Activated T-helper 1 cell treated with anti-CD3 and anti-CD28 coated beads, Interleukin-2, amount 50 U/mL, for 16 hours (primary cell): ENCODE measurements at regions not wholly inside any gene's neighbourhood (a gene's known extent, or its start where the extent isn't known, plus 50 kb on each side); places are given as distances from the start of the nearest gene placed in this dataset.

Experiments used
- DNase-seq, 2 donors: peaks; one replicate each; pipeline ENCODE4 v3.0.0-alpha.2; 2020; ENCODE audit warnings: low read depth in 1 of 2, low spot score in 1 of 2

DNA sequence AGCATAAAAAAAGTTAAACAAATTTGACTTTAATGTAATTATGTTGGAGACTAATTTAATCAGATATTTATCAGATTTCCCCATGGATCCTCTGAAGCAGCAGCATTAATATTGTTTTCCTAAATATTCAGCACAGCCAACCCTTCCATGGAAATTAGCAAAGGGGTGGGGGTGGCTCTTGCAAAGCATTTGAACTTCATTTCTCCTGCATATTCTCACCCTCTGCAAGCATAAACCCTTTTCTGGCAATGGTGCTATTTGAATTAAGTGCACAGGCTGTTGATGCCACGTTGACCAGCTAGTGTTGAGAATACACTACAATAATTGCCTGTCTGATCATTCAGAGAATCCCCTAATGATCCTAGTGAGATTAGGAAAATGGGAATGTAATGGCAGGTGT is 488.1 kb upstream of the KLF12 start:
- no peak for DNase-seq

- DNase-seq, result no peak
Measured at GRCh38 chr13:74620711-74621110, 486.5 kb upstream of the KLF12 start.

GRCh38 chr13:74620308-74620707 is 486.1 kb upstream of the KLF12 start:
- no peak for DNase-seq

DNA sequence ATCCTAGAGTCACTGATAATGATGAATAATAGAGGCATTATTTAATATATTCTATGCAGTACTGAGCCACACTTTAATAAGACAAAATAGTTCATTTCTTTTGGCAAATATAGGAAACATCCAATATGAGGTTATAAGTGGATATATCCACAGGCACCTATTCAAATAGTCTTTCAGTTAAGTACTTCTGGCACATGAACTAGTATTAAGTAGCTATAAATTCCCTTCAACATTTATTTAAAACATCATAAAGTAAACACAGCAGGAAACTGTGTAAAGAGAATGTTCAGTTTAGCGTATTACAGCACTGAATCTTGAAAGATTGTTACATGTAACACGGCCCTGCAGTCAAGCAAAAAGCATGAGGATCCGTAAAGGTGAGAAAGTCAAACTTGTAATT is 463.3 kb upstream of the KLF12 start:
- DNase-seq, result no peak

- DNase-seq, result no peak
Measured at GRCh38 chr13:74596691-74597090, 462.5 kb upstream of the KLF12 start.

DNA sequence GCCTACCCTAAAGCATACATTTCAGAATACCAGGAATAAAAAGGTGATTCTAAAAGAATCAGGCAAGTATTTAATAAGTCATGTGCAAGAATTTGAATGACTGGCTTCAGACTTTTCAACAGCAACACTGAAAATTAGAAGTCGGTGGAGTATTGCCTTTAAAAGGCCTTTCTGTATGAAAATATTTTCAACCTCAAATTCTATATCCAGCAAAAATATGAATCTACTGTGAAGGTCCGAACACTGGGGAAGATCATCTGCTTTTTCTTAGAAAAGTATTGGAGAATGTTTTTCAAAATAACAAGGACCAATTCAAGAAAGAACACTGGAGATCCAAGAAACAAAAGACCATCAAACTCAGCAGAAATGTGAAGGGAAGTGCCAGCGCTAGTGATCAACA is 459.5 kb upstream of the KLF12 start:
- no peak for DNase-seq

- DNase-seq, result no peak
Measured at GRCh38 chr13:74586847-74587246, 452.6 kb upstream of the KLF12 start.

- no peak for DNase-seq
Measured at GRCh38 chr13:74576420-74576819, 442.2 kb upstream of the KLF12 start.

- DNase-seq, result peak; percentile 11 to 15
Measured at GRCh38 chr13:74575729-74576125, 441.5 kb upstream of the KLF12 start.

DNA sequence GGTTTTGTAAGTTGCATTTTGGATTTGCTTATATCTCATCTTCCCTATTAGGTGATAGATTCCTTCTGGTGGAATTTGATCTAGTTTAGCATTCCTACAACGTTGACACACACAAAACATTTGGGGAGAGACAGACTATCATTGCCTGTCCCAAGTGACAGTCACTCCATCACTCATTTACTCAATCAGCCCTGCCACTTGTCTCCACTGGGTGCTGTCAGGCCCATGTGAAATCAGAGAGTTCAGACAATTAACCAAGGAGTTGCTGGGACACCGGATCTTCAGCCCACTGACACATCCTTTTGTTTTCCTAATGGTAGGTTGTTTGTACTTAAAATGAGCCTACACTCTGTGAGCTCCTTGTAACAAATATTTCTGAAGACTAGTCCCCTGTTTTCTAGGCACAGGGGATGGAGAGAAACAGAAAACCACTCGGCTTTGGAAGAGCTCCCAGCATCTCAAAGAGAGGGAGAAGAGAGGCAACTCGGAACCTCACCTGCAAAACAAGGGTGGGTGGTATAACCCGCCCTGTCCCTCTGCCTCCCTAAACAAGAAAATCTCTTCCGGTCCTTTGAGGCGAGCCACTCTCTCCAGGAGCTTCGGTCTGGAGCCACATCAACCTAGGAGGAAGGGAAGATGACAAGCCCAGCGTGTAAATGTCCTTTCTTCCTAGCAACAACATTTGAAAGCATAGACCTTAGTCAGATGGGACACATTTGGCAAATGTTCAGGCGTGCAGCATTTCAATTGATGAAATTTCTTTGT is 440.9 kb upstream of the KLF12 start:
- DNase-seq, result no peak

- no peak for DNase-seq
Measured at GRCh38 chr13:74573654-74574053, 439.4 kb upstream of the KLF12 start.

GRCh38 chr13:74571811-74572210 is 437.6 kb upstream of the KLF12 start:
- DNase-seq, result no peak

DNA sequence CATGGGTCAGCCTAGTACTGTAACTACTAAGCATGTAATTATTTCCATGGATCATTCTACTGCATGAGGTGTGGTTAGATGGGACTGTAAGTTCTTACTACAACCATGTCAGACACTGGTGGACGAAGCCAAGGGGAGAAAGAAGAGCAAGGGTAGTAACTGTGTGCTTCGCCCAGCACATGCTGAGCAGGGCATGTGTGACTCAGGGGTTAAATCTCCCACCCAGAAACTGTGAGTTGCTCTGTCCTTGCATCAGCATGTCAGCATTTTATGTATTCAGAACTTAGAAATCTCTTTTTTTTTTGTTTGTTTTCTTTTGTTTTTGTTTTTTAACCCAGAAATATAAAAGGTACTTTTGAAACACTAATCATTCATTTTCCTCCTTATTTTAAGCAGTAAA is 436.6 kb upstream of the KLF12 start:
- DNase-seq, result no peak

GRCh38 chr13:74570046-74570445 is 435.8 kb upstream of the KLF12 start:
- DNase-seq, result no peak

DNA sequence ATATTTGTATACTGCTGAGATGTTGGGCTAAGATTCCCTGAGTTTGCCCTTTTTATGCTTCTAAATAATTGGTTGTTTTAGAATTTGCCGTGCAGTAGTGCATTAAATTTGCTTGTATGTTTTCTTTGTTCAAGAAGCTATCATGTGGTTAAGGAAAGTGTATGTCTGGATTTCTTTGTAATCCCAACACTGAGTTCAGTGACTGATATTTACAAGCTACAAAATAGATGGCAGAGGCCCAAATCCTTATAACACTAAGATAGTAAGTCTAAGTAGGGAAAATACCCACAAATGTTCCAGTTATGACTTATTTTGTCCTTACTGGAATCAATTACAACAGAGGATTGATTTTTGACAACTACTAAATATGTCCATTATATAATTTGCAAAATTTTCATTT is 435.0 kb upstream of the KLF12 start:
- no peak for DNase-seq

DNA sequence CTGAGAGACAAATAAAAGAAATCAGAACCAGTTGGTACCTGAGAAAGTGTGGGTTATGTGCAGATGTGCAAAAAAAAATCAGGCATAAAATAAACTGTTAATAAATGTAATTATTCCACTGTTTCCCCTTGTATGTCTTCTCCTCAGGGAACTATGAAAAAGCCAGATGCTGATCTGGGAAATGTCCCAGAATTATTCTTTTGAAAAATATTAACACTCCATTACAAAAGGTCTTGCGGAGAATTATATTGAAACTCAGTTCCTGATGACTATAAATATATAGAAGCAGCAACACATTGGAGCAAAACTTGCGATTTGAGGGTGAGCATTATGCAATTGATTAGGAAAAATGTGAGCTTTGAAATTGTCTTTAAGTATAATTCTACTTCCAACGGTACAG is 433.3 kb upstream of the KLF12 start:
- DNase-seq, result no peak

- DNase-seq, result no peak
Measured at GRCh38 chr13:74562381-74562780, 428.2 kb upstream of the KLF12 start.

- DNase-seq, result no peak
Measured at GRCh38 chr13:74561155-74561554, 427.0 kb upstream of the KLF12 start.

DNA sequence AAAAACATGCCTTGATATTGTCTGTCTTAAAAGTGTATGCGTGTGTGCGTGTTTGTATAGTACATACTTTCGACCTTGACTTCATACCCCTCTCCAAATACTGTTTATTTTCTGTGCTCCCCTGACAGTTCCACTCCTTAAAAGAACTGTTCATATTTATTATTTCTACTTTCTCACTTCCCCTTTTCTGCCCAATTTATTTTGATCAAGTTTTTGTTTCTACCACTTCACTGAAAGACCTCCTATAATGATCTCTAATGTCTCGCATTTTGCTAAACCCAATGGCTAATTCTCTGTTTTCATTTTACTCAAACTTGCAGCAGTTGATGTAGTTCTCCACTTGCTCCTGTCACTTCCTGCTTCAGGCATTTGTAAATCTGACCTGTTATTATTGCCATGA is 426.1 kb upstream of the KLF12 start:
- no peak for DNase-seq

DNA sequence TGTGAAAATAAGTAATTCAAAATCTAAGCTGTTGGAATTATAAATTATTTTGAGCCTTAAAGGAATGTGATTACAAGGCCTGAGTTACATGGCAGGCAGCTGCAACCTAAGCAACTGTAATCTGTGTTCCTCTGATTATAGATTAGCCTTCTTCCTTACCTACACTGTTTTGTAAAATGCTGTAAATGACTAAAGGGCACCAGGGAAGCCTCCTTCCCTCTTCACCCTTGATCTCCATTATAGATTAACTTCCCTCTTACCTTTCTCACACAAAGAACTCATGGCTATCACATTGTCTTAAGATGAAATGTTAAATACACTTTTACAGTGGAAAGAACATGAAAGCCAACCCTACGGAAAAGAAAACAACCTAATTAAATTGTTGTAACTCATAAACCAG is 423.7 kb upstream of the KLF12 start:
- DNase-seq, result no peak

GRCh38 chr13:74555651-74556420 is 421.6 kb upstream of the KLF12 start:
- DNase-seq, result no peak

GRCh38 chr13:74555276-74555625 is 421.0 kb upstream of the KLF12 start:
- DNase-seq, result no peak
